Skeletal muscle cell (primary cell): ENCODE measurements at regions not wholly inside any gene's neighbourhood (a gene's known extent, or its start where the extent isn't known, plus 50 kb on each side); places are given as distances from the start of the nearest gene placed in this dataset.

Experiments used
- DNase-seq: peaks from one replicate; pipeline ENCODE4 v3.0.0-alpha.2; 2010; ENCODE audit warnings: low read depth
- H3K4me3 ChIP-seq: 2 replicates; pipeline ENCODE4 v1.5.1; 2011; ENCODE audit warnings: low read depth, mild to moderate bottlenecking, control low read depth, low read length, moderate library complexity

DNA sequence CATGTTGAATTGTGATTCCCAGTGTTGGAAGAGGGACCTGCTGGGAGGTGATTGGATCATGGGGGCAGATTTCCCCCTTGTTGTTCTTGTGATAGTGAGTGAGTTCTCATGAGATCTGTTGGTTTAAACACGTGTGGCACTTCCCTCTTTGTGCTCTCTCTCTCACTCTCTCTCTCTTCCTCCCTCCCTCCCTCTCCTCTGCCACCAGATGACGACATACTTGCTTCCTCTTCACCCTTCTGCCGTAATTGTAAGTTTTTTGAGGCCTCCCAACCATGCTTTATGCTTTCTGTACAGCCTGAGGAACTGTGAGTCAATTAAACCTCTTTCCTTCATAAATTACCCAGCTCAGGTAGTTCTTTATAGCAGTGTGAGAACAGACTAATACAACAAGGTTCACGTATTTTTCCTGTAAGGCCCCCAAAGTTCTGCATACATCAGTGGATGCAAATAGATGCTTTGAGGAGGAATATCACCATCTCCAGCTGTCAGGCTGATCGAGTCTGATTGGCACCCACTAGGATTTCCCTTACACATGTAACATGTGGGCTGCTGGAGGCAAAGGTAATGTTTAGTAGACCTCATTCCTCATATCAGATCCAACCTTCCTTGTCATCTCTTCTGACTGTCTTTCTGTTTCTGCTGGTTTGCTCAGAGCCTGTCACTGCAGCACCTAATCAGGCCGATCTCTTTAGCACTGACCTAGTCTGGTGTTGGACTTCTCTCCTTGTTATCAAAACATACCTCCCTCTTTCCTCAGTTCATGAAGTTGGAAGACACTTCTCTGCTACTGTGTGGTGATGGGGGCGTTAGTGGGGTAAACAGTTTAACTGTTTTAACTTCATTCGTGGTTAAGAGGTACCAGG lies 54.3 kb upstream of the BACH2 start:
- DNase-seq: no peak
- no peak overlapping the region for H3K4me3 ChIP-seq

- DNase-seq: no peak
- H3K4me3 ChIP-seq: no peak overlapping the region
Measured at GRCh38 chr6:90347411-90347851, 50.8 kb upstream of the BACH2 start.

DNA sequence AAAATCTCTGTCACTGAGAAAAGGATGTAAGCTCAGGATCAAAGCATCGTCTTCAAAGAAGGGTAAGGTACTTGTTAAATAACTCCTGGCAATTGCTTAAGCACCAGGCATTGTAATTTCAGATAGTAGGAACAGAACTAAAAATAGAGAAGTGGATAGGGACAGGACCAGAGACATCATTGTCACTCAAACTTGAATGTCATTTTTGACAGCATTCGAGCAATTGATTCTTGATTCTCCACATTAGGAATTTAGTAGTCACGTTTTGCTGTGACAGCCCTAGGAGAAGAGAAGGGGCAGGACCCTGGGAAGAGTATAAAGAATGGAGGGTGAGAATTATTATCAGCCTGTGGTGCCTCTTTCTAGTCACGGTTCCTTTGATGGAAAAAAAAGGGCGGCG lies 50.1 kb upstream of the BACH2 start:
- H3K4me3 ChIP-seq: no peak overlapping the region
- DNase-seq: no peak
